ENCODE measurements at regions not wholly inside any gene's neighbourhood (a gene's known extent, or its start where the extent isn't known, plus 50 kb on each side); places are given as distances from the start of the nearest gene placed in this dataset.

GRCh38 chr7:33816106-33816505, 89.2 kb upstream of the BMPER start:
- TF ChIP-seq, protein P1, sequence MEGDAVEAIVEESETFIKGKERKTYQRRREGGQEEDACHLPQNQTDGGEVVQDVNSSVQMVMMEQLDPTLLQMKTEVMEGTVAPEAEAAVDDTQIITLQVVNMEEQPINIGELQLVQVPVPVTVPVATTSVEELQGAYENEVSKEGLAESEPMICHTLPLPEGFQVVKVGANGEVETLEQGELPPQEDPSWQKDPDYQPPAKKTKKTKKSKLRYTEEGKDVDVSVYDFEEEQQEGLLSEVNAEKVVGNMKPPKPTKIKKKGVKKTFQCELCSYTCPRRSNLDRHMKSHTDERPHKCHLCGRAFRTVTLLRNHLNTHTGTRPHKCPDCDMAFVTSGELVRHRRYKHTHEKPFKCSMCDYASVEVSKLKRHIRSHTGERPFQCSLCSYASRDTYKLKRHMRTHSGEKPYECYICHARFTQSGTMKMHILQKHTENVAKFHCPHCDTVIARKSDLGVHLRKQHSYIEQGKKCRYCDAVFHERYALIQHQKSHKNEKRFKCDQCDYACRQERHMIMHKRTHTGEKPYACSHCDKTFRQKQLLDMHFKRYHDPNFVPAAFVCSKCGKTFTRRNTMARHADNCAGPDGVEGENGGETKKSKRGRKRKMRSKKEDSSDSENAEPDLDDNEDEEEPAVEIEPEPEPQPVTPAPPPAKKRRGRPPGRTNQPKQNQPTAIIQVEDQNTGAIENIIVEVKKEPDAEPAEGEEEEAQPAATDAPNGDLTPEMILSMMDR (IDR thresholded peaks at IDR 0.05) = no peak
- no peak for TF ChIP-seq POLR2A (IDR thresholded peaks at IDR 0.05)

All from esophagus squamous epithelium (tissue), 4 donors.